ENCODE measurements at regions not wholly inside any gene's neighbourhood (a gene's known extent, or its start where the extent isn't known, plus 50 kb on each side); places are given as distances from the start of the nearest gene placed in this dataset.

- TF ChIP-seq CTCF (IDR thresholded peaks at IDR 0.05) (no peak), POLR2A (IDR thresholded peaks at IDR 0.05) (no peak)
Observed at GRCh38 chr4:1513936-1514483, 107.8 kb upstream of the NKX1-1 start.

Measured in testis (tissue), 2 donors.